K562 (cell line): ENCODE measurements at regions not wholly inside any gene's neighbourhood (a gene's known extent, or its start where the extent isn't known, plus 50 kb on each side); places are given as distances from the start of the nearest gene placed in this dataset.
A peak's percentile ranks its signal among the peaks of the same experiment; 100 is the strongest.

Experiments
- ATAC-seq: fragments of 200-7000 bp; cut with Tn5 transposase; 3 replicates; pipeline ENCODE4 v1.9.1; 2020; ENCODE audit warnings: moderate library complexity
- BruUV-seq: library from RNA; stranded (reverse); fragments of 400-500 nt; replicated peaks from 2 replicates; lab custom pipeline; 2021; lab: Mats Ljungman, UMichigan
- CTCF ChIA-PET: fragments of 300-600 bp; formaldehyde crosslinking; extraction: SDS; loops from one replicate; lab custom pipeline; 2021; ENCODE audit warnings: low intra/inter-chr PET ratio; lab: Yijun Ruan, JAX
- POLR2A ChIA-PET: fragments of 300-600, 350-650 bp; sonication (Branson Sonifier 250); formaldehyde crosslinking; extraction: SDS; loops from one replicate; lab custom pipeline; 2021; ENCODE audit warnings: antibody characterized with exemption, inconsistent platforms; lab: Yijun Ruan, JAX
- DNase-seq, 4 experiments: peaks; one replicate each; pipeline versions ENCODE4 v3.0.0 to v3.0.0-alpha.2; 2011 to 2018; ENCODE audit warnings: low spot score in 3 of 4, mixed read lengths in 3 of 4; ENCODE audit errors: extremely low read depth in 1 of 4
- FAIRE-seq: peaks from 2 replicates; lab custom pipeline; 2011; peaks lifted over from hg19 to GRCh38; lab: Jason Lieb, UNC
- H2AFZ ChIP-seq: 2 replicates; pipeline ENCODE4 v1.6.0; 2011; ENCODE audit warnings: low read depth, low read length, control low read depth, inconsistent platforms
- H3K27ac ChIP-seq: fragments of 200-600 bp; 3 replicates; pipeline ENCODE4 v1.8.0; 2011; ENCODE audit warnings: low read depth, mild to moderate bottlenecking, control low read depth, inconsistent platforms, low read length, moderate library complexity, mixed read lengths; ENCODE audit errors: extremely low read depth
- H3K27me3 ChIP-seq, 2 experiments: fragments of 300-600 bp in 1 of 2; 2 replicates in 1 of 2; 3 replicates in 1 of 2; pipeline versions ENCODE4 v1.6.0 to v1.8.0; 2011; ENCODE audit warnings: inconsistent platforms in 2 of 2, low read length in 2 of 2, mild to moderate bottlenecking in 1 of 2, mixed read lengths in 1 of 2, moderate library complexity in 1 of 2; ENCODE audit not compliant: control insufficient read depth in 2 of 2, insufficient read depth in 2 of 2
- H3K36me3 ChIP-seq: fragments of 300-600 bp; 3 replicates; pipeline ENCODE4 v1.8.0; 2011; ENCODE audit warnings: mild to moderate bottlenecking, low read length, inconsistent platforms; ENCODE audit not compliant: control insufficient read depth, insufficient read depth
- H3K4me1 ChIP-seq, 2 experiments: fragments of 200-600 bp in 1 of 2; replicated peaks in 1 of 2; 2 replicates in 1 of 2; 3 replicates in 1 of 2; pipeline versions ENCODE4 v1.5.1 to v1.8.0; 2011; ENCODE audit warnings: inconsistent platforms in 2 of 2, low read length in 2 of 2, mild to moderate bottlenecking in 1 of 2, mixed read lengths in 1 of 2, moderate library complexity in 1 of 2; ENCODE audit not compliant: control insufficient read depth in 2 of 2, insufficient read depth in 2 of 2
- H3K4me2 ChIP-seq: 2 replicates; pipeline ENCODE4 v1.6.1; 2011; ENCODE audit warnings: low read length, control low read depth, inconsistent platforms, mixed read lengths; ENCODE audit not compliant: insufficient read depth
- H3K4me3 ChIP-seq: fragments of 200-600 bp; sonication (generic), shearing (Covaris generic); 2 replicates; pipeline ENCODE4 v1.5.1; 2016; ENCODE audit warnings: control low read depth, inconsistent platforms
- H3K79me2 ChIP-seq: fragments of 200-600 bp; 3 replicates; pipeline ENCODE4 v1.8.0; 2011; ENCODE audit warnings: low read length, inconsistent platforms; ENCODE audit not compliant: control insufficient read depth, insufficient read depth
- H3K9ac ChIP-seq, 2 experiments: 2 replicates each; pipeline versions ENCODE4 v1.6.0 to v1.6.1; 2011; ENCODE audit warnings: low read depth in 2 of 2, low read length in 2 of 2, control low read depth in 1 of 2, inconsistent platforms in 1 of 2, mild to moderate bottlenecking in 1 of 2, mixed read lengths in 1 of 2; ENCODE audit not compliant: insufficient read depth in 1 of 2
- H3K9me1 ChIP-seq: one replicate; pipeline ENCODE4 v1.6.0; 2011; ENCODE audit warnings: inconsistent platforms, mild to moderate bottlenecking, low read length, moderate library complexity; ENCODE audit not compliant: control insufficient read depth, insufficient read depth
- H3K9me3 ChIP-seq: replicated peaks from 2 replicates; pipeline ENCODE4 v1.5.1; 2011; ENCODE audit warnings: low read depth, low read length, inconsistent platforms; ENCODE audit not compliant: control insufficient read depth, insufficient read depth
- H4K20me1 ChIP-seq: replicated peaks from 2 replicates; pipeline ENCODE4 v1.6.1; 2011; ENCODE audit warnings: low read length, inconsistent platforms, mixed read lengths; ENCODE audit not compliant: control insufficient read depth, insufficient read depth
- AFF1 ChIP-seq, 2 experiments: fragments of 450-650 bp; IDR thresholded peaks; 2 replicates each; pipeline ENCODE4 v1.6.1; 2018; ENCODE audit warnings: mild to moderate bottlenecking in 2 of 2, low read depth in 1 of 2; ENCODE audit not compliant: partially characterized antibody in 2 of 2
- DMBX1 ChIP-seq: fragments of 250-450 bp; sonication (Bioruptor Pico); IDR thresholded peaks from 2 replicates; pipeline ENCODE4 v1.8.0; 2022; ENCODE audit warnings: inconsistent platforms, mild to moderate bottlenecking, moderate library complexity, borderline replicate concordance
- EP300 ChIP-seq: IDR thresholded peaks from 2 replicates; pipeline ENCODE4 v1.6.1; 2012; ENCODE audit warnings: low read length, improper control_type of control experiment
- HNRNPK ChIP-seq: fragments of 200-400 bp; formaldehyde crosslinking; IDR thresholded peaks from one replicate; pipeline ENCODE4 v1.6.1; 2018; ENCODE audit warnings: mild to moderate bottlenecking, low read depth, low read length; ENCODE audit not compliant: poor library complexity, severe bottlenecking
- MEF2D ChIP-seq: conservative IDR thresholded peaks from 2 replicates; pipeline ENCODE4 v1.6.1; 2016; ENCODE audit warnings: low read depth, missing genetic modification characterization, missing compliant biosample characterization
- NFE2L1 ChIP-seq: fragments of 450-650 bp; IDR thresholded peaks from 2 replicates; pipeline ENCODE4 v1.6.1; 2016; ENCODE audit warnings: missing genetic modification characterization, low read depth, mild to moderate bottlenecking, missing compliant biosample characterization, moderate library complexity, borderline replicate concordance
- REST ChIP-seq, 2 experiments: fragments of 450-650 bp; formaldehyde crosslinking in 1 of 2; IDR thresholded peaks; 2 replicates each; pipeline versions ENCODE4 v1.4.0 to v1.6.1; 2014 to 2020; ENCODE audit warnings: mild to moderate bottlenecking in 2 of 2, borderline replicate concordance in 1 of 2, low read depth in 1 of 2
- in situ Hi-C: fragments of 300-500 bp; cut with MboI; formaldehyde crosslinking; loops from 4 replicates; pipeline ENCODE4 v1.15.0; 2018; ENCODE audit warnings: inconsistent platforms, mixed read lengths
- intact Hi-C: fragments of 100-400 bp; cut with micrococcal nuclease; formaldehyde crosslinking; loops from 2 replicates; pipeline ENCODE4 v1.14.2; 2022

GRCh38 chr18:1528964-1529509, 624.4 kb downstream of the ADCYAP1 start (continued):
- TF ChIP-seq EP300: peak; percentile 10; the same call in 1 of the 2 replicates
- TF ChIP-seq AFF1 (IDR thresholded peaks at IDR 0.05; ENCODE audit: low read depth in 1 of 2, partially characterized antibody in 2 of 2): peak in 1 of 2 experiments; percentile 20

GRCh38 chr18:1530650-1531049, 626.0 kb downstream of the ADCYAP1 start:
- Histone ChIP-seq H2AFZ (no peak overlapping the region), H4K20me1 (no peaks in the 10 kb centered on the region), H3K79me2 (no peaks in the 10 kb centered on the region), H3K4me2 (no peak overlapping the region), H3K9me3 (no peaks in the 10 kb centered on the region), H3K36me3 (no peaks in the 10 kb centered on the region), H3K27ac (no peak overlapping the region), H3K4me3 (no peak overlapping the region), H3K9me1 (no peaks in the 10 kb centered on the region), H3K4me1 (peaks cover 0 to 14% of the 10 kb centered on the region in 2 experiments; a peak in 2 of 5 replicates), H3K9ac (no peak overlapping the region), H3K27me3 (no peaks in the 10 kb centered on the region)
- POLR2A ChIA-PET: interaction anchor here (0.6 kb wide), 1 partner anchor 296 kb away, joined by 3 read pairs; no protein-coding TSS in a partner anchor
- FAIRE-seq (no peak), ATAC-seq (no peak), DNase-seq (no peak)
- intact Hi-C loops (no loop called here), in situ Hi-C loops (no loop called here)
- BruUV-seq: no TSS peak
- CTCF ChIA-PET: no interaction called here
- TF ChIP-seq HNRNPK (no peak), REST (IDR thresholded peaks at IDR 0.05; ENCODE audit: borderline replicate concordance) (no peak), REST (CRISPR knock-in tag; IDR thresholded peaks at IDR 0.05; ENCODE audit: low read depth) (no peak), MEF2D (tag) (no peak), DMBX1 (no peak), NFE2L1 (no peak)
